ENCODE measurements at regions not wholly inside any gene's neighbourhood (a gene's known extent, or its start where the extent isn't known, plus 50 kb on each side); places are given as distances from the start of the nearest gene placed in this dataset.

- TF ChIP-seq CTCF (conservative IDR thresholded peaks at IDR 0.05; ENCODE audit: low read depth in 2 of 2) (no peak), EZH2 (IDR thresholded peaks at IDR 0.05; ENCODE audit: low read depth, unreplicated experiment) (no peak), EZH2phosphoT487 (IDR thresholded peaks at IDR 0.05; ENCODE audit: unreplicated experiment) (no peak), JUNB (IDR thresholded peaks at IDR 0.05; ENCODE audit: unreplicated experiment) (no peak), CREB1 (CRISPR knock-in tag; IDR thresholded peaks at IDR 0.05; ENCODE audit: low read depth) (no peak), REST (IDR thresholded peaks at IDR 0.05; ENCODE audit: unreplicated experiment) (no peak), POLR2AphosphoS5 (IDR thresholded peaks at IDR 0.05; ENCODE audit: low read depth) (no peak), ETS1 (IDR thresholded peaks at IDR 0.05) (no peak)
These were observed 243.3 kb downstream of the ERMARD start for GRCh38 chr6:169994739-169995138.

Data from GM23338 (cell line).